ENCODE measurements at regions not wholly inside any gene's neighbourhood (a gene's known extent, or its start where the extent isn't known, plus 50 kb on each side); places are given as distances from the start of the nearest gene placed in this dataset.

DNA sequence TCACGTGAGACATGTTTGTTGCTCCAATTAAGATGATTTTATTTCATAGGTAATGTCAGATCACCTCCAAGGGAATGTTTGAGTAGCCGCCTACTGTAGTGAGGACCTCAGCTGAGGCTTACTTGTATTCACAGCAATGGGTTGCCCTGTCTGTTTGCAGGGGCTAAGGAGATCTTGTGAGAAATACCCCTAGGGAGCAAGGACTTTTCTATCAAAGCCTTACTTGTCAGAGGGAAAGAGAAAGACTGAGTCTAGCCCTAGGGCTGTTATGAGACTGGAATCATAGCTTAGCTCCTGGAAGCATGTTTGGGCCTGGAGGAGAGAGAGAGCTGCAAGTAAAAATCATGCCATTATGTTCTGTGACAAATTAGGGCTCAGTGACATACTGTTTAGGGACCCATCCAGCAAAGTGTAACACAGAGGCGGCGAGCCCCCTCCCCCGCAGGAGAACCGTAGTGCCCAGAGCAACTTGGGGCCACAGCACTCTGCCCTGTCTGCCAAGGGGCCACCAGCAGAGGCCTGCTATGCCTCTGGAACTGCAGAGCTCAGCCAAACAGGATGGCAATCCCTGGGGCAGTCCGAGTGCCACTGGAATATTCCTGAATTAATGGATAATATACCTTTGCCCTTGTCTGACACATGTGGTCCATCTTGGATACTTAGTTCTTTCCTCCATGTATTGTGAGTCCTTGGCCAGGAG, 178.8 kb downstream of the DACT1 start:
- TF ChIP-seq YY1 (IDR thresholded peaks at IDR 0.05; ENCODE audit: insufficient read depth, insufficient read length) = no peak
- TF ChIP-seq SUZ12 (IDR thresholded peaks at IDR 0.05; ENCODE audit: extremely low read depth, insufficient read depth, insufficient read length) = no peak

Data from NT2/D1 (cell line).